NCI-H345 (cell line): ENCODE measurements at regions not wholly inside any gene's neighbourhood (a gene's known extent, or its start where the extent isn't known, plus 50 kb on each side); places are given as distances from the start of the nearest gene placed in this dataset.

Source experiments
- DNase-seq: peaks from one replicate; lab custom pipeline; 2025; lab: John Stamatoyannopoulos, UW

GRCh38 chr16:51035110-51035498 lies 116.0 kb downstream of the SALL1 start:
- no peak for DNase-seq

- peak; percentile 55 for DNase-seq
These were observed 116.5 kb downstream of the SALL1 start for GRCh38 chr16:51034481-51035109.

GRCh38 chr16:51031598-51031997 lies 119.5 kb downstream of the SALL1 start:
- DNase-seq = no peak

GRCh38 chr16:51030516-51030915 lies 120.6 kb downstream of the SALL1 start:
- no peak for DNase-seq

GRCh38 chr16:51025588-51026290 lies 125.3 kb downstream of the SALL1 start:
- DNase-seq = no peak

- DNase-seq = peak; percentile 52
These were observed 126.4 kb downstream of the SALL1 start for GRCh38 chr16:51024703-51025102.

GRCh38 chr16:51022955-51023354 lies 128.1 kb downstream of the SALL1 start:
- DNase-seq = no peak

GRCh38 chr16:51019617-51020016 lies 131.5 kb downstream of the SALL1 start:
- DNase-seq = no peak

- no peak for DNase-seq
These were observed 133.1 kb downstream of the SALL1 start for GRCh38 chr16:51017969-51018368.

GRCh38 chr16:51012396-51012795 lies 138.7 kb downstream of the SALL1 start:
- no peak for DNase-seq

- no peak for DNase-seq
These were observed 140.3 kb downstream of the SALL1 start for GRCh38 chr16:51010817-51011216.

GRCh38 chr16:51009813-51010212 lies 141.3 kb downstream of the SALL1 start:
- DNase-seq = no peak

- DNase-seq = no peak
These were observed 141.7 kb downstream of the SALL1 start for GRCh38 chr16:51009359-51009758.

GRCh38 chr16:51008607-51009006 lies 142.5 kb downstream of the SALL1 start:
- no peak for DNase-seq

- DNase-seq = no peak
These were observed 143.0 kb downstream of the SALL1 start for GRCh38 chr16:51008037-51008436.

- DNase-seq = no peak
These were observed 147.1 kb downstream of the SALL1 start for GRCh38 chr16:51003850-51004566.

GRCh38 chr16:51002881-51003490 lies 148.1 kb downstream of the SALL1 start:
- DNase-seq = no peak

GRCh38 chr16:50999181-50999580 lies 151.9 kb downstream of the SALL1 start:
- no peak for DNase-seq

GRCh38 chr16:50998411-50998810 lies 152.7 kb downstream of the SALL1 start:
- no peak for DNase-seq

- DNase-seq = no peak
These were observed 153.4 kb downstream of the SALL1 start for GRCh38 chr16:50997679-50998078.

- no peak for DNase-seq
These were observed 154.3 kb downstream of the SALL1 start for GRCh38 chr16:50996830-50997186.

GRCh38 chr16:50996166-50996829 lies 154.8 kb downstream of the SALL1 start:
- no peak for DNase-seq
